22Rv1 (cell line): ENCODE measurements at regions not wholly inside any gene's neighbourhood (a gene's known extent, or its start where the extent isn't known, plus 50 kb on each side); places are given as distances from the start of the nearest gene placed in this dataset.

Experiments
- CTCF ChIP-seq: fragments of 450-650 bp; IDR thresholded peaks from 2 replicates; pipeline ENCODE4 v1.5.1; 2017; ENCODE audit warnings: mild to moderate bottlenecking
- ZFX ChIP-seq: fragments of 450-650 bp; IDR thresholded peaks from 2 replicates; pipeline ENCODE4 v1.6.1; 2017; ENCODE audit warnings: antibody characterized with exemption, borderline replicate concordance

- TF ChIP-seq CTCF: no peak
- TF ChIP-seq ZFX: no peak
Measured at GRCh38 chr6:22956029-22956681, 386.8 kb downstream of the HDGFL1 start.
